Loucy (cell line): ENCODE measurements at regions not wholly inside any gene's neighbourhood (a gene's known extent, or its start where the extent isn't known, plus 50 kb on each side); places are given as distances from the start of the nearest gene placed in this dataset.

Source experiments
- EZH2phosphoT487 ChIP-seq: fragments of 200-600 bp; IDR thresholded peaks from 2 replicates; pipeline ENCODE4 v1.6.1; 2018; ENCODE audit warnings: antibody characterized with exemption, mild to moderate bottlenecking, moderate library complexity, borderline replicate concordance
- TF ChIP-seq, protein P1 (sequence below): fragments of 200-600 bp; sonication (generic); conservative IDR thresholded peaks from 2 replicates; pipeline ENCODE4 v1.5.1; 2014; ENCODE audit warnings: mild to moderate bottlenecking, antibody characterized with exemption, low read length

DNA sequence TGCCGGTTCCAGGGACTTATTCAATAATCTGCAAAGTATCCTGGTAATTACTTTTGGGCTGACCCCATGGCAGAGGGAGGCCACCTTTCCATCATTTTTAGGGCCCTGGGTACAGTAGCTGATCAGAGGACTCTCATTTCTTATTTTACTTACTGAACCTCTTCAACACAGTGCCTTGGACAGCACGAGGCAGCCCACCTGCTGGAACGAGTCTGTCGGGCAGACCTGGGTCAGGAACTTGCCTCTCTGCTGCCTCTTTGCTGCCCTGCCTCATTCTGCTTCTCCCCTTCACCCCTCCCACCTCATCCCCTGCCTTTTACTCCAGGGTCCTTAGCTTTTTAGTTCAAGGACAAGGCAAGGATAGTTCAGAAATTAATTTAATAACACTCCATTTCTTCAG is 204.5 kb downstream of the CSNK2A3 start:
- TF ChIP-seq, protein P1, sequence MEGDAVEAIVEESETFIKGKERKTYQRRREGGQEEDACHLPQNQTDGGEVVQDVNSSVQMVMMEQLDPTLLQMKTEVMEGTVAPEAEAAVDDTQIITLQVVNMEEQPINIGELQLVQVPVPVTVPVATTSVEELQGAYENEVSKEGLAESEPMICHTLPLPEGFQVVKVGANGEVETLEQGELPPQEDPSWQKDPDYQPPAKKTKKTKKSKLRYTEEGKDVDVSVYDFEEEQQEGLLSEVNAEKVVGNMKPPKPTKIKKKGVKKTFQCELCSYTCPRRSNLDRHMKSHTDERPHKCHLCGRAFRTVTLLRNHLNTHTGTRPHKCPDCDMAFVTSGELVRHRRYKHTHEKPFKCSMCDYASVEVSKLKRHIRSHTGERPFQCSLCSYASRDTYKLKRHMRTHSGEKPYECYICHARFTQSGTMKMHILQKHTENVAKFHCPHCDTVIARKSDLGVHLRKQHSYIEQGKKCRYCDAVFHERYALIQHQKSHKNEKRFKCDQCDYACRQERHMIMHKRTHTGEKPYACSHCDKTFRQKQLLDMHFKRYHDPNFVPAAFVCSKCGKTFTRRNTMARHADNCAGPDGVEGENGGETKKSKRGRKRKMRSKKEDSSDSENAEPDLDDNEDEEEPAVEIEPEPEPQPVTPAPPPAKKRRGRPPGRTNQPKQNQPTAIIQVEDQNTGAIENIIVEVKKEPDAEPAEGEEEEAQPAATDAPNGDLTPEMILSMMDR, result no peak
- TF ChIP-seq EZH2phosphoT487, result no peak
